ENCODE measurements at regions not wholly inside any gene's neighbourhood (a gene's known extent, or its start where the extent isn't known, plus 50 kb on each side); places are given as distances from the start of the nearest gene placed in this dataset.

- in situ Hi-C loops (cut with MboI): no loop called here
- 49 to 55% methylated on average over 3 of the region's 3 CpGs for WGBS, 2 experiments (ENCODE audit: low coverage in 1 of 2, low lambda C conversion rate in 2 of 2, missing lambda C conversion rate in 2 of 2)
- Histone ChIP-seq H2AFZ (no peak overlapping the region), H3K27me3 (replicated peaks; ENCODE audit: insufficient read depth) (no peaks in the 10 kb centered on the region), H3K9ac (no peak overlapping the region), H3K36me3 (ENCODE audit: low read depth) (no peaks in the 10 kb centered on the region), H3F3A (ENCODE audit: insufficient read depth) (peaks cover 8% of the 10 kb centered on the region; the same call in 1 of the 2 replicates), H3K4me1 (ENCODE audit: insufficient read depth) (peaks cover 6% of the 10 kb centered on the region; the same call in 1 of the 2 replicates), H4K20me1 (ENCODE audit: insufficient read depth) (no peaks in the 10 kb centered on the region), H3K9me3 (ENCODE audit: low read depth) (no peaks in the 10 kb centered on the region), H3K9me2 (ENCODE audit: insufficient read depth) (no peaks in the 10 kb centered on the region), H3K27ac (no peak overlapping the region), H3K79me2 (ENCODE audit: insufficient read depth) (no peaks in the 10 kb centered on the region), H3K4me2 (ENCODE audit: unreplicated experiment) (no peak overlapping the region), H3K4me3 (no peak overlapping the region)
- no peak for DNase-seq
- TF ChIP-seq EZH2phosphoT487 (IDR thresholded peaks at IDR 0.05; ENCODE audit: insufficient read depth, low read depth) (no peak), EZH2 (IDR thresholded peaks at IDR 0.05; ENCODE audit: insufficient read depth, poor library complexity, severe bottlenecking) (no peak)
Measured at GRCh38 chr1:163794551-163794950, 472.8 kb downstream of the NUF2 start.

DNA sequence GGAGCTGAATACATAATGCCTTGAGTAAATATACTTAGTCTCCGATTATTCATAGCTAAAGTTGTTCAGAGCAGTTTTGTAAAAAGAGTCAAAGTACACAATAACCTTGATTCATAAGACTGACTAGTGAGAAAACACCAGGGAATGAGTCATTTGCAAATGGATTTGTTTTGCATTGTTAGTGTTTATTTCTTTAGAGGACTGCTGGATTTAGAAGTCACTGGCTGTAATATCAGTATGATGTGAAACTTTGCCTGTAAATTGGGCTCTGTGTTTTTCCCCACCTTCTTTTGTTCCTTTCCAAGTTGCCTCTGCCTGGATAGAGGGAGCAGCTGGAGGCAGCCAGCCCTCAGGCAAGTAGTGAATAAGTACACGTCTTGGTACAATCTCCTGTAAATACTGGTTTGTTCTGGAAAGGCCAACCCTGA, 474.7 kb downstream of the NUF2 start:
- H3K9ac ChIP-seq: no peak overlapping the region
- peaks cover 6% of the 10 kb centered on the region; the same call in 1 of the 2 replicates for H3K4me1 ChIP-seq (ENCODE audit: insufficient read depth)
- TF ChIP-seq EZH2 (IDR thresholded peaks at IDR 0.05; ENCODE audit: insufficient read depth, poor library complexity, severe bottlenecking) (no peak), EZH2phosphoT487 (IDR thresholded peaks at IDR 0.05; ENCODE audit: insufficient read depth, low read depth) (no peak)
- H3K9me3 ChIP-seq (ENCODE audit: low read depth): no peaks in the 10 kb centered on the region
- H3K27me3 ChIP-seq (replicated peaks; ENCODE audit: insufficient read depth): no peaks in the 10 kb centered on the region
- no peaks in the 10 kb centered on the region for H3K36me3 ChIP-seq (ENCODE audit: low read depth)
- no peaks in the 10 kb centered on the region for H3K9me2 ChIP-seq (ENCODE audit: insufficient read depth)
- no peaks in the 10 kb centered on the region for H4K20me1 ChIP-seq (ENCODE audit: insufficient read depth)
- H3K4me2 ChIP-seq (ENCODE audit: unreplicated experiment): no peak overlapping the region
- no peak overlapping the region for H3K27ac ChIP-seq
- H3F3A ChIP-seq (ENCODE audit: insufficient read depth): peaks cover 8% of the 10 kb centered on the region; the same call in 1 of the 2 replicates
- H3K79me2 ChIP-seq (ENCODE audit: insufficient read depth): no peaks in the 10 kb centered on the region
- DNase-seq: peak; percentile 38
- WGBS, 2 experiments (ENCODE audit: low coverage in 1 of 2, low lambda C conversion rate in 2 of 2, missing lambda C conversion rate in 2 of 2): 8 to 9% methylated on average over 2 of the region's 2 CpGs
- no peak overlapping the region for H2AFZ ChIP-seq
- no peak overlapping the region for H3K4me3 ChIP-seq
- in situ Hi-C loops (cut with MboI): no loop called here

- Histone ChIP-seq H3K36me3 (ENCODE audit: low read depth) (no peaks in the 10 kb centered on the region), H3K4me3 (no peak overlapping the region), H3K9ac (no peak overlapping the region), H3K9me3 (ENCODE audit: low read depth) (no peaks in the 10 kb centered on the region), H3F3A (ENCODE audit: insufficient read depth) (peaks cover 8% of the 10 kb centered on the region; the same call in 1 of the 2 replicates), H3K79me2 (ENCODE audit: insufficient read depth) (no peaks in the 10 kb centered on the region), H3K9me2 (ENCODE audit: insufficient read depth) (no peaks in the 10 kb centered on the region), H3K4me2 (ENCODE audit: unreplicated experiment) (no peak overlapping the region), H4K20me1 (ENCODE audit: insufficient read depth) (no peaks in the 10 kb centered on the region), H3K27ac (no peak overlapping the region), H2AFZ (no peak overlapping the region), H3K27me3 (replicated peaks; ENCODE audit: insufficient read depth) (no peaks in the 10 kb centered on the region), H3K4me1 (ENCODE audit: insufficient read depth) (peaks cover 6% of the 10 kb centered on the region; the same call in 1 of the 2 replicates)
- in situ Hi-C loops (cut with MboI): no loop called here
- no peak for DNase-seq
- TF ChIP-seq EZH2 (IDR thresholded peaks at IDR 0.05; ENCODE audit: insufficient read depth, poor library complexity, severe bottlenecking): no peak
Measured at GRCh38 chr1:163797816-163798215, 476.1 kb downstream of the NUF2 start.

- Histone ChIP-seq H3K4me3 (no peak overlapping the region), H3K9me2 (ENCODE audit: insufficient read depth) (no peaks in the 10 kb centered on the region), H3K4me2 (ENCODE audit: unreplicated experiment) (no peak overlapping the region), H3K9ac (no peak overlapping the region), H2AFZ (no peak overlapping the region), H4K20me1 (ENCODE audit: insufficient read depth) (no peaks in the 10 kb centered on the region), H3K36me3 (ENCODE audit: low read depth) (no peaks in the 10 kb centered on the region), H3K9me3 (ENCODE audit: low read depth) (no peaks in the 10 kb centered on the region), H3K4me1 (ENCODE audit: insufficient read depth) (peaks cover 6% of the 10 kb centered on the region; the same call in 1 of the 2 replicates), H3K79me2 (ENCODE audit: insufficient read depth) (no peaks in the 10 kb centered on the region), H3K27ac (no peak overlapping the region), H3F3A (ENCODE audit: insufficient read depth) (peaks cover 8% of the 10 kb centered on the region; the same call in 1 of the 2 replicates), H3K27me3 (replicated peaks; ENCODE audit: insufficient read depth) (no peaks in the 10 kb centered on the region)
- TF ChIP-seq EZH2phosphoT487 (IDR thresholded peaks at IDR 0.05; ENCODE audit: insufficient read depth, low read depth): no peak
- TF ChIP-seq EZH2 (IDR thresholded peaks at IDR 0.05; ENCODE audit: insufficient read depth, poor library complexity, severe bottlenecking): no peak
- DNase-seq: no peak
- 68 to 70% methylated on average over 6 of the region's 6 CpGs for WGBS, 2 experiments (ENCODE audit: low coverage in 1 of 2, low lambda C conversion rate in 2 of 2, missing lambda C conversion rate in 2 of 2)
- in situ Hi-C loops (cut with MboI): no loop called here
Measured at GRCh38 chr1:163799190-163799805, 477.5 kb downstream of the NUF2 start.
